WTC11 (cell line): ENCODE measurements at regions not wholly inside any gene's neighbourhood (a gene's known extent, or its start where the extent isn't known, plus 50 kb on each side); places are given as distances from the start of the nearest gene placed in this dataset.

ENCODE experiments used
- ATAC-seq: fragments of 200-7000 bp; cut with Tn5 transposase; 2 replicates; pipeline ENCODE4 v1.10.0; 2021; ENCODE audit warnings: mild to moderate bottlenecking, moderate library complexity
- CTCF ChIA-PET: fragments of 300-600 bp; sonication (Branson Sonifier 250); formaldehyde crosslinking; loops from one replicate; lab custom pipeline; 2021; ENCODE audit warnings: antibody characterized with exemption; lab: Charles Lee
- POLR2A ChIA-PET: fragments of 350-600 bp; sonication (Branson Sonifier 250); formaldehyde crosslinking; loops from one replicate; lab custom pipeline; 2021; ENCODE audit warnings: antibody characterized with exemption; lab: Charles Lee
- DNase-seq: peaks from one replicate; pipeline ENCODE4 v3.0.0; 2021; ENCODE audit warnings: low spot score
- H3K27ac Mint-ChIP-seq: 2 replicates; pipeline ENCODE4 v1.8.0; 2021; ENCODE audit warnings: mixed read lengths
- H3K27me3 Mint-ChIP-seq: 2 replicates; pipeline ENCODE4 v1.8.0; 2021; ENCODE audit warnings: low read depth, mild to moderate bottlenecking, moderate library complexity, mixed read lengths
- H3K36me3 Mint-ChIP-seq: 2 replicates; pipeline ENCODE4 v1.8.0; 2021; ENCODE audit warnings: mixed read lengths
- H3K4me1 Mint-ChIP-seq: 2 replicates; pipeline ENCODE4 v1.8.0; 2022; ENCODE audit warnings: mixed read lengths
- H3K4me3 Mint-ChIP-seq: 2 replicates; pipeline ENCODE4 v1.8.0; 2021; ENCODE audit warnings: mild to moderate bottlenecking, moderate library complexity, mixed read lengths
- H3K9me3 Mint-ChIP-seq: 2 replicates; pipeline ENCODE4 v1.8.0; 2021; ENCODE audit warnings: mixed read lengths
- AR ChIP-seq: fragments of 250-450 bp; sonication (Bioruptor Pico); IDR thresholded peaks from 2 replicates; pipeline ENCODE4 v1.9.0; 2021; ENCODE audit warnings: mild to moderate bottlenecking
- ATF2 ChIP-seq: sonication (generic); formaldehyde crosslinking; IDR thresholded peaks from 2 replicates; pipeline ENCODE4 v1.8.1; 2022; ENCODE audit warnings: low read depth, missing genetic modification reagents, borderline replicate concordance
- E2F1 ChIP-seq: sonication (generic); formaldehyde crosslinking; IDR thresholded peaks from 2 replicates; pipeline ENCODE4 v1.8.0; 2022; ENCODE audit warnings: mild to moderate bottlenecking, missing genetic modification reagents
- E2F4 ChIP-seq: sonication (generic); formaldehyde crosslinking; IDR thresholded peaks from 2 replicates; pipeline ENCODE4 v1.8.1; 2022; ENCODE audit warnings: low read depth, mild to moderate bottlenecking, moderate library complexity, missing genetic modification reagents, borderline replicate concordance
- ERG ChIP-seq: fragments of 250-450 bp; sonication (Bioruptor Pico); IDR thresholded peaks from 2 replicates; pipeline ENCODE4 v1.8.0; 2021; ENCODE audit warnings: mild to moderate bottlenecking
- ESRRA ChIP-seq: sonication (generic); formaldehyde crosslinking; IDR thresholded peaks from 2 replicates; pipeline ENCODE4 v1.8.1; 2022; ENCODE audit warnings: mild to moderate bottlenecking, missing genetic modification reagents, borderline replicate concordance
- FOXJ3 ChIP-seq: sonication (generic); formaldehyde crosslinking; IDR thresholded peaks from 2 replicates; pipeline ENCODE4 v1.9.0; 2021; ENCODE audit warnings: missing genetic modification reagents, mild to moderate bottlenecking, borderline replicate concordance
- HMGA2 ChIP-seq: fragments of 250-450 bp; sonication (Bioruptor Pico); IDR thresholded peaks from 2 replicates; pipeline ENCODE4 v1.4.0; 2021; ENCODE audit warnings: mild to moderate bottlenecking, moderate library complexity
- IRF1 ChIP-seq: sonication (generic); formaldehyde crosslinking; IDR thresholded peaks from 2 replicates; pipeline ENCODE4 v1.8.0; 2023; ENCODE audit warnings: missing genetic modification reagents
- KAT7 ChIP-seq: sonication (generic); formaldehyde crosslinking; IDR thresholded peaks from 2 replicates; pipeline ENCODE4 v1.8.1; 2023; ENCODE audit warnings: missing genetic modification reagents, mild to moderate bottlenecking, borderline replicate concordance
- MLX ChIP-seq: sonication (generic); formaldehyde crosslinking; IDR thresholded peaks from 2 replicates; pipeline ENCODE4 v1.8.1; 2023; ENCODE audit warnings: mild to moderate bottlenecking, missing genetic modification reagents, moderate library complexity
- MYBL2 ChIP-seq: sonication (generic); formaldehyde crosslinking; IDR thresholded peaks from 2 replicates; pipeline ENCODE4 v1.8.1; 2023; ENCODE audit warnings: mild to moderate bottlenecking, moderate library complexity, missing genetic modification reagents
- NFE2L1 ChIP-seq: sonication (generic); formaldehyde crosslinking; IDR thresholded peaks from 2 replicates; pipeline ENCODE4 v1.8.1; 2023; ENCODE audit warnings: missing genetic modification reagents
- PREB ChIP-seq: sonication (generic); formaldehyde crosslinking; IDR thresholded peaks from 2 replicates; pipeline ENCODE4 v1.8.1; 2022; ENCODE audit warnings: mild to moderate bottlenecking, missing genetic modification reagents, moderate library complexity, borderline replicate concordance
- RELA ChIP-seq: sonication (generic); formaldehyde crosslinking; IDR thresholded peaks from 2 replicates; pipeline ENCODE4 v1.8.1; 2022; ENCODE audit warnings: missing genetic modification reagents, mild to moderate bottlenecking, borderline replicate concordance
- SP1 ChIP-seq: sonication (generic); formaldehyde crosslinking; conservative IDR thresholded peaks from 2 replicates; pipeline ENCODE4 v1.8.1; 2022; ENCODE audit warnings: missing genetic modification reagents
- ZBTB43 ChIP-seq: sonication (generic); formaldehyde crosslinking; IDR thresholded peaks from 2 replicates; pipeline ENCODE4 v1.8.1; 2023; ENCODE audit warnings: mild to moderate bottlenecking, missing genetic modification reagents

- peaks cover 3% of the 10 kb centered on the region; the same call in 1 of the 2 replicates for H3K9me3 Mint-ChIP-seq
- ATAC-seq (no peak), DNase-seq (no peak)
- no peak overlapping the region for H3K27ac Mint-ChIP-seq
- H3K4me1 Mint-ChIP-seq, result peaks cover 4% of the 10 kb centered on the region; the same call in 1 of the 2 replicates
- H3K36me3 Mint-ChIP-seq, result no peaks in the 10 kb centered on the region
- POLR2A ChIA-PET, result no interaction called here
- CTCF ChIA-PET, result no interaction called here
- TF ChIP-seq E2F1 (CRISPR knock-in tag), result no peak
- TF ChIP-seq, all 79 proteins: peak for 0
- H3K27me3 Mint-ChIP-seq, result no peaks in the 10 kb centered on the region
- H3K4me3 Mint-ChIP-seq, result no peak overlapping the region
Measured at GRCh38 chr3:181432992-181433391, 278.7 kb upstream of the SOX2 start.

- ATAC-seq (no peak), DNase-seq (no peak)
- CTCF ChIA-PET, result no interaction called here
- POLR2A ChIA-PET, result no interaction called here
- no peak for TF ChIP-seq SP1 (CRISPR knock-in tag)
- no peak for TF ChIP-seq RELA
- TF ChIP-seq FOXJ3 (CRISPR knock-in tag), result no peak
- no peak for TF ChIP-seq AR
- TF ChIP-seq MYBL2 (CRISPR knock-in tag), result no peak
- no peak for TF ChIP-seq HMGA2 (CRISPR knock-in tag)
- TF ChIP-seq IRF1 (CRISPR knock-in tag), result no peak
- TF ChIP-seq ESRRA (CRISPR knock-in tag), result no peak
- no peak for TF ChIP-seq PREB
- TF ChIP-seq KAT7 (CRISPR knock-in tag), result no peak
- TF ChIP-seq ZBTB43 (CRISPR knock-in tag), result no peak
- TF ChIP-seq MLX (CRISPR knock-in tag), result no peak
- TF ChIP-seq E2F4 (CRISPR knock-in tag), result no peak
- TF ChIP-seq NFE2L1 (CRISPR knock-in tag), result no peak
- TF ChIP-seq ATF2 (CRISPR knock-in tag), result no peak
- TF ChIP-seq ERG (CRISPR knock-in tag), result no peak
- Mint-ChIP-seq H3K27ac (no peak overlapping the region), H3K4me1 (peaks cover 4% of the 10 kb centered on the region; the same call in 1 of the 2 replicates), H3K36me3 (no peaks in the 10 kb centered on the region), H3K4me3 (no peak overlapping the region), H3K27me3 (no peaks in the 10 kb centered on the region), H3K9me3 (peaks cover 3% of the 10 kb centered on the region; the same call in 1 of the 2 replicates)
Measured at GRCh38 chr3:181431748-181432147, 280.0 kb upstream of the SOX2 start.
